H1 (cell line): ENCODE measurements at regions not wholly inside any gene's neighbourhood (a gene's known extent, or its start where the extent isn't known, plus 50 kb on each side); places are given as distances from the start of the nearest gene placed in this dataset.

Experiments
- KDM5A ChIP-seq: fragments of 200-600 bp; IDR thresholded peaks from 2 replicates; pipeline ENCODE4 v1.7.1; 2012; ENCODE audit warnings: mild to moderate bottlenecking, low read length, inconsistent platforms, mixed read lengths
- RBBP5 ChIP-seq: IDR thresholded peaks from 2 replicates; pipeline ENCODE4 v1.7.1; 2012; ENCODE audit warnings: low read depth, mild to moderate bottlenecking, inconsistent platforms, low read length, moderate library complexity, borderline replicate concordance
- TAF1 ChIP-seq: IDR thresholded peaks from 2 replicates; pipeline ENCODE4 v1.6.1; 2011; ENCODE audit warnings: mild to moderate bottlenecking, low read depth, low read length

DNA sequence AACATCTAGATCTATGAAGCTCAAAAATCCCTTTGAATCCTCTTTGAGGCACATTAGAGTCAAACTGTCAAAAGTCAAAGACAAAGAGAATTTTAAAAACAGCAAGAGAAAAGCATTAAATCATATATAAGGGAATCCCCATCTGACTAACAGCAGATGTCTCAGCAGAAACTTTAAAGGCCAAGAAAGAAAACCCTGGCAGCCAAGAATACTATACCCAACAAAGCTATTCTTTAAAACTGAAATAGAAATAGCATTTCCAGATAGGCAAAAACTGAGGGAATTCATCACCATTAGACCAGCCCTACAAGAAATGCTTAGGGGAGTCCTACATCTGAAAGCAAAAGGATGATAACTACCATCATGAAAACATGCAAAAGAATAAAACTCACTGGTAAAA is 211.2 kb upstream of the PDZRN3 start (continued):
- TF ChIP-seq RBBP5: no peak
- no peak for TF ChIP-seq TAF1
- TF ChIP-seq KDM5A: no peak
- TF ChIP-seq, all 59 proteins: peak for 0
